CD4-positive, alpha-beta T cell treated with Interleukin-4 for 4 hours (primary cell): ENCODE measurements at regions not wholly inside any gene's neighbourhood (a gene's known extent, or its start where the extent isn't known, plus 50 kb on each side); places are given as distances from the start of the nearest gene placed in this dataset.
"Not testable (repeated sequence)": the region's sequence is repeated elsewhere in the genome, so short reads cannot be mapped to it uniquely, and the experiment has no call there.

ENCODE experiments used
- DNase-seq: peaks from one replicate; pipeline ENCODE4 v3.0.0-alpha.2; 2020

DNA sequence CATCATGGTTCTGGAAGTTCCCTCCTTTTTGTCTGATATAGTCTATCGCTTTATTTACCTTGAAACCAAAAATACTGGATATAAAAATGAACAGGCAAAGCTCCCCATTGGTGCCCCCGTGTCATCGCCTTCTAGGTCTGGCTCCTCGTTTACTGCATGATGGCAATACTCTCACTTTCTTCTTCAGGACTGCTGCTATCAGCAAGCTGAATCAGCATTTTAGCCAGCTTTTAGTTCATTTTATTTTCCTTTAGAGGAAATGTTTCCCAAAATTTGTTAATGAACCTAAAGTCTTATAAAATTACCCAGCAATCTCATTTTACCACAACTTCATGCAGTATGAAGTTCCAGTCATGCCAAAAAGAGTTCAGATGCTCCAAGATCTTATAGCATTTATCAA, 80.5 kb downstream of the ZIC3 start:
- no peak for DNase-seq

DNA sequence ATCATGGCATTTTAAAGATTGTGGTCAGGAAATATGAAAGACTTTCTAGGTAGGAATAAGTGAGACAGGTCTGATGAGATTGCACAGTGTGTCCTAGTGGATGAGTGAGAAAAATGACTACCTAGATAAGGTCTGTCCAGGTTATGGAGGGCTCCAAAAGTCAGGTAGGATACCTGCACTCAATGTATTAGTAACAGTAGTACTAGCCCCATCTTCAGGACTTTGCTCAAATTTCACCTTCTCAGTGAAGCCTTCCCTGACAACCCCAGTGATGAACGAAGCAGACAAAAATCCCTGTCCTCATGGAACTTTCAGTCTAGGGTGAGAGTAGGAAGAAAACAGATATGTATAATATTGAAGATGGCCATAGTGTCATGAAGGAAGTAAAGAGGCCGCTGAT, 85.7 kb downstream of the ZIC3 start:
- no peak for DNase-seq

DNA sequence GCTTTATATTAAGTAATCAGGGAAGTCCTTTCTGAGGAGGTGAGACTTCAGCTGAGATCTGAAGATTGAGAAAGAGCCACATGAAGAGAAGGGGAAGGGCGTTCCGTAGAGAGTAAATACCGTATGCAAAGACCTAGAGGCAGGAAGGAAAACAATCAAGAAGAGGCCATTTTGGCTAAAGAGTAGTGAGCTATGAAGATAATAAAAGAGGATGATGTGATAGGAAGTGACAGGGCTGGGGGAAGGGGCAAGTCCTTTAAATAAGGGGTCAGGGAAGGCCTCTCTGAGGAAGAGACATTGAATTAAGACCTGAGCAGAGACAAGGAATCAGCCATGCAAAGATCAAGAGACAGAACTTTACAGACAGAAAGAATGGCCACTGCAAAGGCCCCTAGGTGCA, 86.2 kb downstream of the ZIC3 start:
- DNase-seq: no peak

DNA sequence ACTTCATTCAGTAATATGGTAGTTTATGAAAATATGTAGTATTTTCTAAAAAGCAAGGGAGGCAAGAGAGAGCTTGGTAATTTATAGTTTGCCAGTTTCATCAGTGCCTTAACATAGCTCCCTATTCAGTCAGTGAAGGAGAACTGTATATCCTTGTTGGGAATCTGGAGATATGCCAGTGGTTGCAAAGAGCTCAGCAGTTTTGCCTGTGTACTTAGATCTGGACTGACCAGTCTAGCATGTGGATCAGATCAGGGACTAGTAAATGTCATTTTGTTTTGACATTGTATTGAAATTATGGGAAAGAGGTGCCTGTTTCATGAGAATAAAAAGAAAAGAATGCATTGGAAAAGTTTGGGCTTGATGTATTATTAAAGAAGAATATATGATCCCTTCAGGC, 88.6 kb downstream of the ZIC3 start:
- no peak for DNase-seq

DNA sequence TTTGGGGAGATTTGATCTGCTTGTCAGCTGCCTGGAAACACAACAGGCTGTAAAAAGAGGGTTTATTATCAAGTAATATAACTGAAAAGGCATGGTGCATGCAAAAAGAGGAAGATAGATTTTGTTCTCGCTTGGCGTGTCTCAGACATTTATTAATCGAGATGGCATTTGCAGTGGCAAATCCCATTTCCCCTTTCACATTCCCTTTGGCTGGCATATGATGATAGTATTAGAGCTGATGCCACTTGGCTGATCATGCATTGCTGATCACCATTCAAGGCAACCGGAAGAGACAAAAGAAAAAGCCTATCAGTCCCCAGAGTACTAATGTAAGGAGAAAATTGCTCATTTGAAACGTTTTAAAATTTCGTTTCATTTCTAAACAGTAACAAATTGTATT, 101.8 kb downstream of the ZIC3 start:
- no peak for DNase-seq

DNA sequence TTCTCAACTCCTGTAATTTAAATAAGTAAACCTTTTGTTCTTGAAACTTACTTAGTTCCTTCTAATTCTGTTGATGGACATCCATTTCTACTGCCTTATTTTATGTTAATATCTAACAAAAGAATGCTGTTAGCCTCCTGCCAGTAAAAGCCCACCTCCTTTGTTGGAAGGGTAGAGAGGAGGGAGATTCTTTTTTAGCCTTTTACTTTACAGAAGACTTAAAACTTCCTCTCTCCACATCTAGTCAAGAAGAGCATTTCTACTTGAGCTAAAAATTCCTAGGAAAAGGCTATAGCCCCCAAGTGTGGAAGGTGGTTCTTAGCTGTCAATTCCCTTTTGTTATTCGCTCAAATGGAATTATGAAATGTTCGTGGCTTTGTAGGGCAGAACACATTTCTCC, 118.7 kb downstream of the ZIC3 start:
- no peak for DNase-seq

DNA sequence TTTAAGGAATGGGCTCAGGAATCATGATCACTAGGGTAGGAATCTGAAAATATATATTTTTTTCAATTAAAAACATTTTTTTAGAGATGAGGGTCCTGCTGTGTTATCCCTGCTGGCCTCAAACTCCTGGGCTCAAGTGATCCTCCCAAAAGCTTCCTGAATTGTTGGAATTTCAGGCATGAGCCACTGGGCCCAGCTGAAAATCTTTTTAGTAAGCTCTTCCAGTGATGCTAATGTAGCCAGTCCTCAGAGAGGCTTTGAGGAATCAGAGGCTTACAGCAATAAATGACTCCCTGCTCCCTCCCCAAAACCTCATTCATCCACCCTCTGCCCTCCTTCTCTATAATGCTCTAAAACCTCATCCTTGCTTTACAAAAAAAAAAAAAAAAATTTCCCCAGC, 129.5 kb downstream of the ZIC3 start:
- no peak for DNase-seq

DNA sequence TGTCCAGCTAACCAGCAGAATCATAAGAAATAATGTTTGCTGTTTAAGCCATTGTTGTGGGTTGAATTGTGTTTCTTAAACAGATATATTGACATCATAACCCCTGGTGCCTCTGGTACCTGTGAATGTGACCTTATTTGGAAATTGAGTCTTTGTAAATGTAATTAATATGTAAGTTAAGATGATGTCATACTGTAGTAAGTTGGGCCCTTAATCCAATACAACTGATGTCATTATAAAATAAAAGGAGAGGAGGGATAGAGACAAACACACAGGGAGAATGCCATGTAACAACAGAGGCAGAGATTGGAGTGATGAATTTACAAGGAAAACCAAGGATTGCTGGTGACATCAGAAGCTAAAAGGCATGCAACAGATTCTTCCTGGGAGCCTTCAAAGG, 141.4 kb downstream of the ZIC3 start:
- no peak for DNase-seq

DNA sequence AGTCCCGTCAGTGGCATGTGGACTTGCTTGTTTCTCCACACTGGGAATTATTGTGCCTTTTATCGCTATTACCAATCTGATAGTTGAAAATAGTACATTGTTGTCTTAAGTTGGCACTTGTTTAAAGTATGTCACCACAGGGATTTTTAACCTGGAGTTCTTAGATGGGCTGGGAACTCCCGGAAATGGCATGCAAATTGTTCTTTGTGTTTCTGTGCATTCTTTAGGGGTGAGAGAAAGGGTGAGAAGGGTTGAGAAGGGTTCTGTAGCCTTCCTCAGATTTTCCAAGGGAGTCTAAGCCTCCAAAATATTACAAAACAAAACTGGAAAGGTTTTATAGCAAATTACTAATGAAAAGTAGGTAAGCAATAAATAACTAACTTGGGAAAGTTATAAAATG, 176.9 kb downstream of the ZIC3 start:
- DNase-seq: no peak

DNA sequence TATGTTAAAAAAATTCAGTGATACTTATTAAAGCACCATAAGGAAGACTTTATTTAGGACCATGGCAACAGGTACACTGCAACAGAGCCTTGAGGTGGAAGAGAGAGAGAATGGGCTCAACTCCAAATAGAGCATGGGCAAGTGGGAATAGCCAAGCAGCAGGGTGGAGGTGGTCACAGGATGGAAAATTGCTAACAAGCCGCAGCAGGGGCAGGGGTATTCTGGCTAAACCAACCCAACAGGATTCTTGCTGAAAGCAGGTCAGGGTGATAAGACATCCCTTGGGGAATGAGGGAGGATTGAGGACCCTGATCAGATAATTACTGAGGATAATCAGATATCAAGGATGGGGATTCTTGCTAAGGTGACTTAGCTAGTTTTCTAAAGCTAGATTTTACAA, 177.5 kb downstream of the ZIC3 start:
- DNase-seq: no peak

DNA sequence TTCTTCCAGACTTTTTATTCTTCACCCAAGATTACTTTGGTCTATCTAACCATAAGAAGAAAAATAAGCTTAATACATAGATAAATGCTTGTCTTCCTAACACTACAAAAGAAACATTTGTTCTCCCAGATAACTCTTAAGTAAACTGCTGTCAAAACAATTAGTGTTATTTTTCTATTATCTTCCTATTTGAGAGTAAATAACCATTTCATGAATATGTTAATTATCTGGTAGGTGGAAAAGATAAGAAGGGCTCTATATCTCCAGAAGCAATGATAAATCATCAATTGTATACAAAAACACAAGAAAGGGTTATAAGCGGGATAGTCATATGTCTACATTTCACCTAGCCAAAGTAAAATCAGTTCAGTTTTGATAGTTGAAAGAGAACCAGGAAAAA, 180.4 kb downstream of the ZIC3 start:
- DNase-seq: no peak

DNA sequence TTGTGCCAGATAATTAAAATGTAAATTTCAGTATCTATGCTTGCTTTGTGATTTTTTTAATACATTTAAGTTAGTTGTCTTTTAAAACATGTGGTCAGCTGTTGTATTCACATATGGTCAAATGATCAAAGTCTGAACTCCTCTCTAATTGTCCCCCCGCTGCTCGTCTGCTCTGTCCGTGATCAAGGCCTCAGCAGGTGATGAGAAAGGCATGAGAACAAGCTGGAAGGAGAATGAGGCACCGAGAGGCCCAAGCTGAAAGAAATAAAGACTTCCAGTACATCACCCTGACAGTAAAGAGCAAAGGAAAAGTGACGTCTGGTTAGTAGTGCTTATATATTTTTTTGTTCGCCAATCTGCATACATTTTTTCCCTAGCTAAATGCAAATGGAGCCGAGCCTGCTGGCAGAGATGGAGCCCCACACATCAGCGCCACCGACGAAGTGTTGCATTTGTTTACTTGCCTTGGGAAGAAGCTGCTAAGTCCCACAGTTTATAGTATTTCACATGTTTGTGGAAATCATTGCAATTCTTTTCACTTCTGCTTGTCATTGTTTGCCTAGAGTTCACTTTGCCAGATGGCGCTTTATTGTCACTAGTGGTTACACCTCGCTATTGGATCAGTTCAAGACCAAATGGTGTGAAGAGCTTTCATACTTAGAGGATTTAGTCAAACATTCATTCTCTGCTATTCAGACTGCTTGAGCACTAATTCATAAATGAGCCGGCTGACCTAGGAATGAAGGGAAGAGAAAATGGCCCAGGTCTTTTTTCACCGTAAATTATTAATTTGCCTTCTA, 181.5 kb downstream of the ZIC3 start:
- no peak for DNase-seq

DNA sequence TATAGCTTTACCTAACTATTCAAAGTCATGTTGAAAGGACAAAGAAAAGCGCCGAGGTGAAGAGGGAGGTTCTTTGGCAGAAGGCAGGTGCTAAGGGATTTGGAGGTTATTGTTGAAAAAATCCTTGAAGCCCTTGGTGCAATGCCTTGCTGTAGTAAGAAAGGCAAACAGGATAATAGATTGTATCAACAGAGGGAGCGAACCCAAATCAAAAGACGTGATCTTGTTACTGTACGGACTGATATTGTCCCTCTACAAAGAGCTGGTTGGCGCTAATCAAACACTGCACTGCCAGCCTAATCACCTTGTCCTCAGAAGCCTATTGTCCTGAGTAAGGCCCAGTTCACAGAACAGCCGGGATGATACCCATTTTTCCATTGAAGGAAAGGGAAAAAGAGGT, 182.9 kb downstream of the ZIC3 start:
- no peak for DNase-seq

DNA sequence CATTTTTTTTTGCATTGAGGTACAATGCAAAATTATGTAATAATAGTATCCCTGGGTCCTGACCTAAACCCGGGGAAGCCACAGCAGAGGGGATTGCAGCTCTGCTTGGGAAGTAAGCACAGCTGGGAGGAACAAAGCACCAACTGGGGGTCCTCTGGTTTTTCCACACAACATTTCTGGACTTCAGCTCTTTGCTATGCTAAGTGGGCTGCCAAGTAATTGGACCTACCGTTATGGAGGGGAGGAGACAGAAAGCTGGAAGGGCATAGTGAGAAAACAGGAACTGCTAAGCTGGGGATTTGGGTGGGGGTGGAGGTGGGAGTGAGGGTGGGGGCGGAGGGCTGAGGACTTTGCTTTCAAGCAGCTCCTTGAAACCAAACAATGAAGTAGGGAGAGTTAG, 183.3 kb downstream of the ZIC3 start:
- DNase-seq: no peak

DNA sequence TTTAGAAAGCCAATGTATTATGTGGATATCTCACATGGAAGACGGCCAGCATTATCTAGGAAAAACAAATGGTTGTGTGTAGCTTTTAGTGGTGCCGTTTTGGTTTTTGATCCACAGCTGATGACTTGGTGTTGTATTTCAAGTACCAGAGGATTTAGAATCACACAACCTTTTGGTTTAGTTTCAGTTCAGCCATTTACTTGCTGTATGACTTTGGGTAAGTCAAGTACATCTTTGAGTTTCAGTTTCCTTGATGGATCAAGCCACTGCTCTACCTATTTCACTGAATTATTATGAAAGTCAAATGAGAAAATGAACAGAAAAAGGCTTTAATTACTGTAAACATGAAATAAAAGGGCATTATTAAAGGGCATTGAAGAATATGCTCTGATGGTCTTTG, 205.6 kb downstream of the ZIC3 start:
- no peak for DNase-seq

DNA sequence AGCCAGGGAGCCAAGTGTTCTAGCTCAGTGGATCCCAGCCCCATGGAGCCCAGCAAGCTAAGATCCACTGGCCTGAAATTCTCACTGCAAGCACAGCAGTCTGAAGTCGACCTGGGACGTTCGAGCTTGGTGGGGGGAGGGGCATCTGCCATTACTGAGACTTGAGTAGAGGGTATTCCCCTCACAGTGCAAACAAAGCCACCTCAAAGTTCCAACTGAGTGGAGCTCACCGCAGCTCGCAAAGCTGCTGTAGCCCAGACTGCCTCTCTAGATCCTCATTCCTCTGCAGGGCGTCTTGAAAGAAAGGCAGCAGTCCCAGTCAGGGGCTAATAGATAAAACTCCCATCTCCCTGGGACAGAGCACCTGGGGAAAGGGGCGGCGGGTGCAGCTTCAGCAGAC, 226.3 kb downstream of the ZIC3 start:
- DNase-seq: no peak

DNA sequence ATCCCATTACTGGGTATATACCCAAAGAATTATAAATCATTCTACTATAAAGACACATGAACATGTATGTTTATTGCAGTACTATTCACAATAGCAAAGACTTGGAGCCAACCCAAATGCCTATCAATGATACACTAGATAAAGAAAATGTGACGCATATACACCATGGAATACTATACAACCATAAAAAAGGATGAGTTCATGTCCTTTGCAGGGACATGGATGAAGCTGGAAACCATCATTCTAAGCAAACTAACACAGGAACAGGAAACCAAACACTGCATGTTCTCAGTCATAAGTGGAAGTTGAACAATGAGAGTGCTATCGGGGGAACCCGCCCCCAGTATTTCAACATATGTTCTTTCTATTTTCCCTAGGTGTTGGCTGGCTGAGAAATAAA, 232.0 kb downstream of the ZIC3 start:
- not testable (repeated sequence) for DNase-seq

DNA sequence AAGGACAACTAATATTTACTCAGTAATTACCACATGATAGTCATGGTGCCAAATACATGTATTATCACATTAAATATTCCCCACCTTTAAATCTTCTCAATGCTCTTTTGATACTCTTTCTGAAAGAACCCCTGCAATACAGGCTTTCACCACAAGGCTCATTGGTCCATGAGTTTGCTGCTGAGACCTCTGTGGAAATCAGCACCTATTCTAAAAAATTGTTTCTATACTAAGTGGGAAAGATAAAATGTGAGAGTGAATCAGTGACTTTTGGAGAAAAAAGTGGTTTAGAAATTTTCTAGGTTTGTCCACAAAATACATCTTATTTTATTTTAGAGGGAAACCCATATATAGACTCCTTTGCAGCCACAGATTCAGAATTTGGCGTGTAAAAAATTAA, 257.3 kb downstream of the ZIC3 start:
- DNase-seq: no peak

DNA sequence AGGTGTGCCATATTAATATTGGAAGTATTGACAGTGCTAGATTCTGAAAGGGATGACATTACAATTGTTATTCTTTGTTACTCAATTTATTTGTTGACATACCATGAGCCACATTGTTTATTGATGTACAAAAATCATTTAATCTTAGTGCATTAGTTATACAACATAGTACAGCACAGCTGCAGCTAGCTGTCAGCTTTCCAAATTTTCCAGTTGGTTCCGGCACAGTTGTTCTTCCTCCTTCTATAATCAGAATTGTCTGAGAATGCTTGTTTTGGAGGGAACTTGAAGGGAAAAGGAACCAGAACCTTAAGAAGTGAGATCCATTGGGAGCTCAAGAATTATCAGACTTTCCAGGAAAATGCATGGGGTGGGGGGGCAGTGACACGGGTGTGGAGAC, 281.4 kb downstream of the ZIC3 start:
- no peak for DNase-seq

DNA sequence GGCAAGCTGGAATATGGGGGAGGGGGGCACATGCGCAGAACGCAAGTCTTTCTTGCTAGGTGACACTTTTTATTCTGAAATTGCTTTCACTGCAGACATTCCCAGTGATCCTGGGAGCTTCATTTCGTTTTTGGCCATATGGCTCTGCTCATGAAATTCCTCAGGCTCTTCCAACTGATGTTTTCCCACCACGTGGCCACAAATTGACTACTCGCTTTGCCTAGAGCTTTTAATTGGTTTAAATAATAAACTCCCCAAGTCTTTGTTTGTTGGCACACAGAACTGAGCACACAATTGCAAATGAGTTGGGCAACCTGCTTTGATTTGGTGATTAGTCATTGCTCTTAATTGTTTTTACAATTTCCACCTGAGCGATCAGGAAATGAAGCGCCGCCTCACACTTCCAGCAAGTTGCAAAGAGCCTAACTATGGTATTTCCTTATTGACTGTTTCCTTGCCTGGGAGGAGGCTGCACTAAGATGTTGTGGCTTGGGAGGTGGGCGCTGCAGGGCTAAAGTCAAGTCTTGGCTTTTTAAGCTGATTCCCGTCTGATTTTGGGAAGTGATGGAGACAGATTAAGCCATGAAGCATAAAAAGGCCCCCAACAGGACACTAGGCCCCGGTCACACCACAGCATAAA, 282.5 kb downstream of the ZIC3 start:
- no peak for DNase-seq

DNA sequence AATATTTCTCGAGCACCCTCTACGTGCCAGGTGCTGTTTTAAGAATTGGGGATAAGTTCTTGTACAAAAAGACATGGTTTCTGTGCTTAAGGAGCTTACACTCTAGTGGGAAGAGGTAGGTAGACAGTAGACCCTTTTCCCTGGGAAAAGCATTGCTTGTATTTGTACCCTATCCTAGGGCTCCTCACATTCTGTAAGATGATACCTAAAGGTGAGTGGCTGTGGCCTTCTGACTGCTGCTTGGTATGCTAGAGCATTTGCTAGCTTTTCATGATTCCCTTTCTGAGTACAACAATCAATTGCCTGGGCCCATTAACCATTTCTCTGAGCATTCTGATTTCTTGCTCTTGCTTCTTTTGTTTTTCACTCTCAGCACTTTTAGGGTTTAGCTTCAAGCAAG, 286.6 kb downstream of the ZIC3 start:
- no peak for DNase-seq

DNA sequence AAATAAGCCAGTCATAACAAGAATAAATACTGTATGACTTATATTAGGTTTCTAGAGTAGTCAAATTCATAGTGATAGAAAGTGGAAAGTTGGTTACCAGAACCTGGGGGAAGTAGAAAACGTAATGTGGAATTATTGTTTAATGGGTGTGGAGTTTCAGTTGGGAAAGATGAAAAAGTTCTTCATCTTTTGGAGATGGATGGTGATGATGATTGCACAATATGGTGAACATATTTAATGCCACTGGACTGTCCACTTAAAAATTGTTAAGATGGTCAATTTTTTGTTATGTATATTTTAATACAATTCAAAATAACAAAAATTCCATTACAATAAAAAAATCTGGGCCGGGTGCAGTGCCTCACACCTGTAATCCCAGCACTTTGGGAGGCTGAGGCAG, 289.6 kb downstream of the ZIC3 start:
- DNase-seq: no peak

DNA sequence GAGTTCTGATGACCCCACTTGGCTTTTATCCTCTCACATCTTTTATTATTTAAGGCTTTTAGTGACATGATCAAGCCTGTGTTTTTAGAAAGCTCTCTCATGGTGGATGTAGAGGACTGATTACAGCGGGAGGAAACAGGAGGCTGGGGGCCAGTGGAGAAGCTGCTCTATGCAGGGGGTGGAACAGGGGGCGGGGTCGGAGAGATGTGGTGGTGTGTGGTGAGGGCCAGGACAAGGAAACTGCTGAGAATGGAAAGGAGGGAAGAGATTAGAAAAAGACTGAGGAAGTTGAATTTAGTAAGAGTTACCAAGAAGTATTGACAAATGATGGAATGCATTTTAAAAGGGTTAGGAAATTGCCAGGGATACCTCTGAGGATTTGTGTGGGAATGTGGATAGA, 292.2 kb downstream of the ZIC3 start:
- no peak for DNase-seq

DNA sequence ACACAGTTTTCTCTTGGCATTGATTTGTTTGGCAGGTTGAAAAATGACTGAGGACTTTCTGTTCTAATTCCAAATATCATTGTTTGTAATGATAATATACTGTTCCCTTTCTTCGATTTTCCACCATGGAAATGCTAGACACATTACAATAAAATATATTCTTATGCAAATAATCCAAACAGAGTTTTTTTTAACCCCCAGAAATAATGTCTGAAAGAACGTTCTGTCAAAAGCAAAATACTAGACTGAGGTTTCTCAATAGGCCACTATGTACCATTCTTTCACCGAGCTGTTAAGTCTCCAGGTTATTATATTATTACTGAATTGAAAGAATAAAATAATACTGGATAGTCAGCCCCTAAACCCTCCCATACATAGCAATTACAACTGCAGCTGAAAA, 312.5 kb downstream of the ZIC3 start:
- DNase-seq: no peak

DNA sequence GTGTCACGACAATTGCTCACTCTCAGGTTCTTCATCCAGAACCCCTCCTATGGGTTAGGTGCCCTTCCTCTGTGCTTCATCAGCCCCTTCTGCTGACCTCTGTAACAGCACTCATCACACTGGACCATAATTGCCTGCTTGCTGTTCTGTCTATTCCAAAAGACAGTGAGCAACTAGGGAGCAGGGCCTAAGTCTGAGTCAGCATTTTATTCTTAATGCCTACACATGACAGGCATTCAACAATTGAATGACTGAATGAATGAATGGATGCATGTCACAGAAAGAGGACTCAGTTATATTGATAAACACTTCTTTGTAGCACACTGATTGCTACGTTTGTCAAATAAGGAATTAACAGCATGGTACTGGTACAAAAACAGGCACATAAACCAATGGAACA, 317.0 kb downstream of the ZIC3 start:
- no peak for DNase-seq
